Epidermal melanocyte (primary cell): ENCODE measurements at regions not wholly inside any gene's neighbourhood (a gene's known extent, or its start where the extent isn't known, plus 50 kb on each side); places are given as distances from the start of the nearest gene placed in this dataset.

Experiments
- DNase-seq: peaks from one replicate; pipeline ENCODE4 v3.0.0; 2011; ENCODE audit warnings: low spot score; ENCODE audit not compliant: insufficient read length

DNA sequence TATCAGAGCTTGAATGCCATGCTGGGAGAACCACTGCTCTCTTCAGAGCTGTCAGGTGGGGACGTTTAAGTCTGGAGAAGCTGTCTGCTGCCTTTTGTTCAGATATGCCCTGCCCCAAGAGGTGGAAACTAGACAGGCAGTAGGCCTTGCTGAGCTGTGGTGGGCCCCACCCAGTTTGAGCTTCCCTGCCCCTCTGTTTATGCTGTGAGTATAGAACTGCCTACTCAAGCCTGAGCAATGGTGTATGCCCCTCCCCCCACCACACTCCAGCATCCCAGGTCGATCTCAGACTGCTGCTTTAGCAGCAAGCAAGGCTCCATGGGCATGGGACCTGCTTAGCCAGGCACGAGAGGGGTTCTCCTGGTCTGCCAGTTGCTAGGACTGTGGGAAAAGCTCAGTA, 362.3 kb downstream of the FAM170A start:
- DNase-seq: no peak

DNA sequence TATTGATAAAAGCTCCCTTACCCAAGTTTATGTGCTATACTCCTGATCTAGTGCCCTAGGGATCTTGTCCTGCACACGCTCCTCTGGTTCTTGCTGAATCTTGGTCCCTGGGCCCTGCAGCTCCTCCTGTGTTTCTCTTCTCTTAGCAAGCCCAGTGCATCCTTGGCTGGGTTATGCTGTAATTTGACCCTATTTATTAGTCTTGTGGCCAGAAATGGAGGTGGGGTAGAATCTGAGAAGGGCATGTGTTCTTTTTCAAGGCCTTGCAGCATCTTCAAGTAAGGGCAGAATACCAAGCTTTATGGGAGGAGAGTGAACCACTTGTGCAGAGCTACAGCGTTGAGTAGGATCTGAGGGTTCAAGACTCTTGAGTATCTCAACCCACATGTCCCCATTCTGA, 366.8 kb downstream of the FAM170A start:
- DNase-seq: no peak

DNA sequence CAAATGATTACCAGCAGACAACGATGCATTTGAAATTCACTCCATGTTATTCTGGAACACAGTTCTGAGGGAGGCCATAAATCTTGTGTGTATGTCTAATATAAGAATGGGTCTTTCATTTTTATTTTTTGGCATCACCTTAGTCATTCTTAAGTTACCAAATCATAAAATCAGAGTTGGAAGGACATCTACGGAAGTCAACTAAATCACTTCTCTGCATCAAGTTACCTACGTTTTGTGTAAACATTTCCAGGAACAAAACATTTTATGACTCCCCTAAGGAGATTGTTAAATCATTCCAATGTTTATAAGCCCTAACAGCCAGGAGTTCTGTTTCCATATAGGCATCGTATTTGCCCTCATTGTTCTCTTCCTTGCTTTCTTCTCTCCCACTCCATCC, 378.2 kb downstream of the FAM170A start:
- no peak for DNase-seq

DNA sequence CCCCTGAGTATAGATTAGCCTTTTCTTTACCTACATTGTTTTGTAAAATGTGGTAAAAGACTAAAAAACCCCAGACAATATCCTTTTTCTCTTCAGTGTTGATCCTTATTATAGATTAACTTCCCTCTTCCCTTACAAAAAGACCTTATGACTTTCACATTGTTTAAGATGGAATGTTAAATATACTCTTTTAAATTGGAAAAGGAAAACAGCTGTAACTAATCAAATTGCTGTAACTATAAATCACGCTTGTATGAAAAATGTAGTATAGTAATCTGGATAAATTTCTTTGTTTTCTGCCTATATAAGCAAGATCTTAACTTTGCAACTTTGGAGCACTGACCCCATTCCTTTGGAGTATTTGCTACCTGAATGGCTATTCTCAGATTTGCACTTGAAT, 383.1 kb downstream of the FAM170A start:
- DNase-seq: no peak

DNA sequence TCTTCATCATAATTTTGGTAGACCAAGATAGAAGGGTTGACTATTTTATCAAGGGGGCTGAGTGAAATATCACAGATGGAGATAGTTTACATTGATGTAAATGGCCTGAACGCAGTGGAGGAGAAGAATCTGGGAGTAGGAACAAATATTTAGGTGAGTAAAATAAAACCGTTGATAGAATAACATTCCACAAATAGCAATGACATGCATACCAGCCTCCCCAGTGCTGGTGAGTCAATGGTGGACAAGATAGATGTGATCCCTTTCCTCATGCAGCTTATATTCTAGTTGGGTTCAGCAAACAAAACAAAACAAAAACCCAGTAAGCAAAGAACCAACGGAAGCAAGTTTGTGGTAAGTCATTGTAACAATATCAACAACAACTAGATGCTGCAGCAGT, 385.2 kb downstream of the FAM170A start:
- DNase-seq: no peak

DNA sequence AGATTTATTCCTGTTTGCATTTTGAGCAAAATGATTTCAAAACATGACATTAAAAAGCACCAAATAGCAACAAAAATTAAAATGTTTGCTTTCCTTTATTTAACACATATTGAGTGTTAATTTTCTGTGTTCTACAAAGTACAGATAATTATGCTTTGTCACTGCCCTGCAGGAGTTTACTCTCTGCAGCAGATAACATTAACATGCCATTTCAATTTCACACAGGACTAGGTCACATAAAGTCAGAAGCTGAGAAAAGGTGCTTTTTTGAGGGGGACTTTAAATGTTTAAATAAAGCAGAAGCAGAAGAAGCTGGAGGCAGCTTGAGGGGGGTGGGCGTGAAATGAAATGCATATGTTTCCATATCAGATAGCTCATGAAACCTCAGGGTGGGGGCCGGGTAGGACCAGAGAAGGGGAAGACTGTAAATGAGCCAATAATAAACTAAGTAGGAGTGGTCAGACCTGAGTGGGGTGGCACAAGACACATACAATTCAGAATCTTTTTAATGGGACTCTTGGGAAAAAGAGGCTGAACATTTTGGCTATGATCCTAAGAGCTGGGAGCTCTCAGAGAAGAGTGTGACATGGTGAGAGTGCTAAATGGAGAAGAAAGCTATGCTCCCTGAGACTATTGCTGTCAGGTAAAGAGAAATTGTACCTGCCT, 387.5 kb downstream of the FAM170A start:
- DNase-seq: no peak

DNA sequence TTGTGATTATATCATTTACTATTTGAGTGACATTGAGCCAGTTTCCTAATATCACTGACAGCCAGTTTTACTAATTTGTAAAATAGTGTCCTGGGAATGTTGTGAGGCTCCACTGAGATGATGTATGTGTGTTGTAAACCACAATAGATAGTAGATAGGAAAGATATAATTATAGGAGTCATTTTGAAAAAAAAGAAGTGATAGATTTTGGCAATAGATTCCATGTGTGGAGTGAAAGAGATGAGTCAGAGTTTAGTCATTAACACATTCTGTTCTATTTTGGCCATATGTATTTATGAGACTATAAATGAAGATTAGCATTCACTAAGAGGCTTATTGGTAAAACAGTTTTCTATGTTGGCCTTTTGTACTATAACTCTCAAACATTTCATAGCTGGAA, 388.2 kb downstream of the FAM170A start:
- DNase-seq: no peak

DNA sequence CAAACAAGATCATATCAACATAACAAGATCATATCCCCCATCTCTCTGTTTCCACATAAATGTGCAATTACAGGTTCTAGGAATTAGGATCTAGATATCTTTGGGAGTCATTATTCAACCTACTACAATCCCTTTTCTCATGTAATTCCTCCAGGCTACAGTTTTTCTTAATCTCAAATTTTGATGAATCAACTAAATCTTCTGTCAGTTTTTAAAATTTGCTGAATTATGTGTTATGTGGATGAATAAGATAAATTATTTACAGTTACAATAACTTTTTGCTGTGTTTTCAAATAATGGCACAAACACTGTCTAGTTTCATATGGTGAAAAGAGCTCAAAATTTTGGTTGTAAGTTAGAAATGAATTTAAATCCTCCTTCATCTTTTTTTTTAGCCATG, 405.8 kb downstream of the FAM170A start:
- no peak for DNase-seq

DNA sequence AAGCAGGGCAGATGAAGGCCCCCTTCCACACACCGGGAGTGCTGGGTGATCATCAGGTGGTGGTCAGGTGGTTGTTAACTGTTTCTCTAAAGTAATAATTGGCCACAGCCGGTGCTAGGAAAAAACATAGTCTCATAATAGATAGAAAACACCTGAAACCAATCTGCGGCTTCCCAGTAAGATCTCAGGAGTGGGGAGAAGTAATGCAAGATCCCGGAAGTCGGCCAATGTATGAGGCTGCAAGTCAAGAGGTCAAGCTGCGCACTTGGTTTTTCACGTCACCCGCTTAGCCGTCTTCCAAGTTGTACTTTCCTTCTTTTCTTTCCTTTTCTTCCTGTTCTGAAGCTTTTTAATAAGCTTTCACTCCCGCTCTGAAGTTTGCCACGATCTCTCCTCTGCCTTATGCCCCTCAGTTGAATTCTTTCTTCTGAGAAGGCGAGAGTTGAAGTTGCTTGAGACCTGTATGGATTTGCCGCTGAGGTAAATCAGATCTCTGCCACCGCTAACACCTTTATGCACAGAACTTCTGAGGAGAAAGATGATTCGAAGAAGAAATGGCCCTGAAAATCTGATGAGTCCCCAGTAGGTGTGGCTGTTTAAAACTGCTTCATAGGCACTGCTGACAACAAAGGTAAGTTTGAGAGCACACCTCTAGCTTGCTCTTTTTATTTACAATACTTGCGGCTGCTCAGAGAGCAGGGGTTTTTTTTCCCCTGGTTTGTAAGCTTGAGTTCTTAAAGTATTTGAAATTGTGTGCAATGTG, 406.6 kb downstream of the FAM170A start:
- no peak for DNase-seq

DNA sequence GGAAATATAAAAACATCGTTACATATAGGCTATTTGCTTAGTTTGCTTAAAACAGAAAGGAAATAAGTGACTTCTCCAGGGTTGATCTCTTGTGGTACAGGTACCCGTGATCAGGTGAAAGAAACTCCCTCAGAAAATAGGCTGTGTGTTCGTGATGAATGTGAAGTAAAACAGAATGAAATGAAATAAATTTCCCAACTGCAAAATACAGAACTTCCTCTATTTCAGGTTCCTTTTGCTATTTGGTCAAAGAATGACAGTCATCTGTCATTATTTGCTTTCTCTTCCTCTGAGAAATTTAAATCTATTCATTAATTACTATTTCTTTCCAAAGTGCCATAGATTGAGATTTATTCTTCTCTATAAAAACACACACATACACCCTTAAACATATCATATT, 408.1 kb downstream of the FAM170A start:
- DNase-seq: no peak

DNA sequence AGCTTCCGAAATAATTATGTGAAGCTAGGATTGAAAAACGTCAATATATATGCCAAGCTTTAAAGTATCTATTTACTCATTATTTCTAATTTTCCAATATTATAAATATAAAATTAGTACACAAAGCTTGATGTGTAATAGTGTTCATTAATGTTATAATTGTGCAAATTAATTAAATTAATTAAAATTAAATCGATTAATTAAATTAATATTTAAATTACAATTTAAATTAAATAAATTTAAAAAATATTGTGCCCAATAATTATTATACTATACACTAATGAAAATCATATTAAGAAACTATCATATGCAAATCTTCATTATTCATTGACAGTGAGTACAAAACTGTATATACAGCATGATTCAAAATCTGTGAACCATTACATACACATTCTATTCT, 409.8 kb downstream of the FAM170A start:
- no peak for DNase-seq

DNA sequence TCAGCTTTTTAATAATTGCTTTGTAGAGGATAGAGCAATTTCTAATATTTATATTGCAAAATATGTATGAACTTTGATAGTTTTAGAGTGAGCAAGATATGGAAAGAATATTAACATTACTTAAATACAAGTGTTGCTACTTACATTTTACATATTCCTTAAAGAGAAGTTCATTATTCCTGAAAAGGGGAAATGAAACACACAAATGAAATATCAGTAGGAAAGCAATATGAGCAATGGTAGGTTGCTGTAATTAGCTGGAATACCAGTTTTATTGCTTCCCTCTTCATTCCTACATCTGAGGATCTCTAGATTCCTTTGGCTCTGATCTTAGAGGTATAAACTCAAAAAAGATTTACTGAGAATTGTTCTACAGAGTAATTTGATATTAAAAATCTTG, 414.1 kb downstream of the FAM170A start:
- no peak for DNase-seq

DNA sequence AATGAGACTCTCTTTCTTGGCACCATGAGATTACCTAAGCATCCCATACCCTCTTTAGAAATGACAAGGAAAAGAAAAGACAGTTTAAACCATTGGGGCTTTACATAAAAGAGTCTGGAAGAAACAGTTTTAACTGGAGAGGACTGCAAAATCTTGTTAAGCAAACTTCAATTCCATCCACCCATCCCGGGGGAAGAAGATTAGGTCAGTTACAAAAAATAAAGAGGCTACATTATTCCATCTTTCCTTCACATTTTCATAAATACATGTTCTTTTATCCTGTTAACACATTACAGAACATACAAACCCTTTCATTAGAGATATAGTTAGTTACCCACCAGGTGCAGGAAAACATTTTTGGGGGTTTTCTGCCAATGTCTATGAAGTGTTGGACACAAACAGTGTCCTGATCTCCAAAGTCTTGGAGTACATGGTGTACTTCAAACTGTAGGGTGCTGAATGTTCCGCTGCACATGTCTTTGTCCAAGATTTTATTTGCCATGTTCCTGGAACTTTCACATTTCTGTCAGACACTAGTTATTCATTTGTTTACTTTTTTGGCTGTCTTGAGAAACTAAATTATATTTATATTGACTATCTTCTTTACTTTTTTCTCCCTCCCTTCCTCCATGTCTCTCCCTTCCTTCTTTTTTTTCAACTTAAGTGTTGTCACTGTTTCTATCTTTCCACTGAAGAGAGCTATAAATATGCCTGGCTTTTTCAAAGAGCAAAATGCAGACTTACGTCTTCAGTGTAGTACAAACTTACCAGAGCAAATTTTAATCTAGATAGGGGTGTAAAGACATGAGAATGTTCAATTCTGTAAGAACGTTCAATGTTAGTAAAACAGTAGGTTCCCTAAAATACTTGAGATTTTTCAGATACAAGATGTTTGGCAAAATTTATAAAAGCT, 410.9 kb upstream of the PRR16 start:
- DNase-seq: no peak

DNA sequence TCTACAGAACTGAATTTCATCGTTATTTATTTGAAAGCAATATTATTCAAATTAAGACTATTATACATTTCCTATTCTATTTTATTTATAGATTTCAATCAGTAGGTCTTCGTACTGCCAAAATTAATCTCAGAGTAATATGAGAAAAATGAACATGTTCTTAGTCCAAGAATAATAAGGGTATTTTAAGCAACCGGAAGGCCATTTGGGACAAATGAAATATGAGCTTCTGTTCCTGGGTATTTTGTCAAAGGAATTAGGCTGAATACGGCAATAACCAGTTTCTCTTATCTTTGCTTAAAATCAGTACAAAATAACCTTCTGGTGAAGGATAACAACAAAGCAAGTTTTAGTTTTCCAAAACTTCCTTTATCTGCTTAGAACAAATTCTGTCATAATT, 410.3 kb upstream of the PRR16 start:
- DNase-seq: no peak

DNA sequence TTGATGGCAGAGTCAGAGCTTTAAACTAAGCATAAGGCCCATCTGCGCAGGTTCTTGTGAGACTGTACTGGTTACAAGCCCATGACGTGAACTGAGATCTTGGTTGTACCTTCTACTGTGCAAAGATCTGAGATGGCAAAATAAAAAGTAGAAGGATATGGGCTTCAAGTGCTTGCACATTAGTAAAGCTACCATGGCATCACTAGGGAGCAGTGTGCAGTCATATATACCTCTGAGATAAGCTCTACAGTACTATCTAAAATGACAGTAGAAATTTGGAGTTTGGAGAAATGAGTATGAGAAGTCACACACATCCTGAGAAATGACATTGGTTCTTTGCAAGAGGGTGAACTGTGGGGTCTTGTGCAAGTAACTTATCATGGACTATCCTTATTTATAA, 408.2 kb upstream of the PRR16 start:
- DNase-seq: no peak

DNA sequence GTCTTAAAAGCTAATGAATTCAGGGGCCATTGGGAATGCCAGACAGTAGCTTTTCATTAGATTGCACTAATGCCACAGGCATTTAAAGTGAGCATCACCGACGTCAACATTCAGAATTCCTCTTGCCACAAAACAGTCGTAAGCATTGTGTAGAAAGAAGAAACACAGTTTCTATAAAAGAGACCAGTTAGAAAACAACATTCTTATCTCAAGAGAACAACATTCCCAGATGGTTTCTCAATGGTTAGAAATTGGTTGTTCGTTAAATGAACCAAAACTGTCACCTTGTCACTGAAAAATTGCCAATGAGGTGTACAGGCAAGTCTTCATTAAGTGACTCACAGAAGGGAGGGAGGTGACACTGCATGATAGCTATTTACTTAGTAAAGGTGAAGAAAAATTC, 401.6 kb upstream of the PRR16 start:
- DNase-seq: no peak

DNA sequence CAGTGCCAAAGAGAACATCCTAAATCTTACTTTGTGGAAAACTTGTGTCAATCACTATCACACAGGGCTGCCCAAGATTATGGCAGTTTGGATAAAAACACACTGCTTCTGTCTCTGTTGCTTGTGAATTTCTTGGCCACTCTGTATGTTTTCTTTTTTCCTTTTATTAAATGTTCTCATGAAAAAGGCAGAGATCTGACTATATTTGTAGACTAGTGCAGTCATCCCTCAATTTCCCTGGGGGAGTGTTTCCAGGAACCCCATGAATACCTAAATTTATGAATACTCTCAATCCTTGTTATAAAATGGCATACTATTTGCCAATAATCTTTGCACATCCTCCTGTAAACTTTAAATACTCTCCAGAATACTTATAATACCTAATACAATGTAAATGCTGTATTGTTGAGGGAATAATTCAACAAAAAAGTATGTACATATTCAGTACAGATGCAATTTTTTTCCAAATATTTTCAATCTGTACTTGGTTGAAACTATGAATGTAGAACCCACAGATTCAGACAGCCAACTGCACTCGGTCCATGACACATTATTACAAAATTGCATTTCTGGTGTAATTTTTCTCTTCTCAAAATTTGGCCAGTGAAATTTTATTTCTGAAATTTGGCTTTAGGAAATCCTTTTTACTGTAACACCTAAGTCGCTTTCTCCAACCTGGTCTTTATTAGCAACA, 391.9 kb upstream of the PRR16 start:
- DNase-seq: no peak

DNA sequence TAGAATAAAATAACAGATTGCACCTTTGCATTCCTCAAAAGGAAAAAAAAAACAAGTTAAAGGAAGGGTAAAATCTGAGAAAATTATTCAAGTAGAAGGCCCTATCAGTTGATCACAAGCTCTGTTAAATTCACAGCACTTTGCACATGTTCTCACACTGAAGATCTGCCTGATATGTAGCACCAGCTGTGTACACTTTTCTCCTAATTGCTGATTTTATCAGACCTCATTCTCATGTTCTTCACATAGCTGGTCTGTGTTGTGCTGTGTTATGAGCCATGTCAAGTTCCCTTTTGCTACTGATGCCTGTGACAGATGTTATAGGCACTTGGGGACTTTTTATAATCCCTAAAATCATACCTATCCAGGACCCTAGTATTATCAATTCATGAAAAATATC, 390.4 kb upstream of the PRR16 start:
- DNase-seq: no peak

DNA sequence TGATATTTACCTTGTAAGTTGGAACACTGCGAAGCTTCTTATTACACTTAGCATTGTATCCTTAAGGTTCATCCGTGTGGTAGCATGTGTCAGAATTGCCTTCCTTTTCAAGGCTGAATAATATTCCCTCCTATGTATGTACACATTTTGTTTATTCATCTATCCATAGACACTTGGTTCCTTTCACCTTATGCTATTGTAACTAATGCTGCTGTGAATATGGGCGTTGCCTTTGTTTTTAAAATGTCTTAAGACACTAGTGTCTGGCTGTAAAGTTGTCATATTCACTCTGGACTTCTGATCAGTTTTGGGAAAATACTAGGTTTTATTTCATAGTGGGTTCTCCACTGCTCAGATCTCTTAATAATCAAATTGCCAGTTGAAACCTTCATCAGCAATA, 383.3 kb upstream of the PRR16 start:
- no peak for DNase-seq

DNA sequence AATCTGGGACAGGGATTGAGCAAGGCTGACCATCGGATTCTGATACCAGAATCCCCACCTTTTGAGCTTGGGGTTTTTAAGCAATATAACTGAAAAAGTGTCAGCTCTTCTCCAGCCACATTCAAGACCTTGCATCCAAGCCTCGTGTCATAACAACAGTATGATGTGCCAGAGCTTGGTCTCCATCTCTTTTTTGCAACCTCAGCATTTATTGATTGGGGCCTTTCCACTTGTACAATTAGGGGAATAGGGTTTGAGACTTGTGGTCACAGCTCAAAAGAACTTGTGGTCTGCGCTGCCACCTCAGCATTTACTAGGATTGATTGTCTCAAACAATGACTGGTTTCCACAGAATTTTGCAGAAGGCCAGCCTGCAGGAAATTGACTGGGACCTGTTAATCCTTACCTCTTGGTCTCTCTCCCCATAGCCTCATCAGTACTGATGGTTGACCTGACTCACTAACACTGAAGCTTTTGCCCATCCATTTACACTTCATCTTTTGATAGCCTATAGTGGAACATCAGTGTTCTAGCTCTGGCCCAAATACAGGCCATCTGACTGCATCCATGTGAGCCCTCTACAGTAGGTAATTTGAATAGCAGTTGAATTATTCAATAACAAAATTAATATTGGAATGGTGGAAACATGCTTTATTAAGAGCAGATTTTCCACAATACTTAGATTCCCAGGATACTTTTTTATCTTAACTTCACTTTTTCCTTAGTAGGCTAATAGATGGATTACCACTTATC, 381.6 kb upstream of the PRR16 start:
- no peak for DNase-seq
